Liver (tissue), 8 donors: ENCODE measurements at regions not wholly inside any gene's neighbourhood (a gene's known extent, or its start where the extent isn't known, plus 50 kb on each side); places are given as distances from the start of the nearest gene placed in this dataset.

Experiments used
- DNase-seq: peaks from one replicate; pipeline ENCODE4 v3.0.0-alpha.2; 2017; ENCODE audit warnings: low spot score
- H3K27ac ChIP-seq, 2 donors: one replicate each; pipeline ENCODE4 v1.7.0; 2013; ENCODE audit warnings: inconsistent platforms in 2 of 2, low read length in 2 of 2, control low read depth in 1 of 2, low read depth in 1 of 2, mild to moderate bottlenecking in 1 of 2
- H3K27me3 ChIP-seq, 4 donors: one replicate each; pipeline versions ENCODE4 v1.6.1 to v1.7.0; 2013; ENCODE audit warnings: low read length in 3 of 4, inconsistent platforms in 1 of 4, mild to moderate bottlenecking in 1 of 4, moderate library complexity in 1 of 4; ENCODE audit not compliant: control insufficient read depth in 4 of 4, insufficient read depth in 4 of 4
- H3K36me3 ChIP-seq, 4 donors: one replicate each; pipeline versions ENCODE4 v1.6.1 to v1.7.0; 2013; ENCODE audit warnings: low read length in 3 of 4, mild to moderate bottlenecking in 3 of 4, low read depth in 1 of 4, moderate library complexity in 1 of 4; ENCODE audit not compliant: control insufficient read depth in 4 of 4, insufficient read depth in 3 of 4
- H3K4me1 ChIP-seq, 4 donors: one replicate each; pipeline versions ENCODE4 v1.6.1 to v1.7.0; 2013; ENCODE audit warnings: low read length in 3 of 4, mild to moderate bottlenecking in 3 of 4, moderate library complexity in 1 of 4; ENCODE audit not compliant: control insufficient read depth in 4 of 4, insufficient read depth in 4 of 4
- H3K4me3 ChIP-seq, 3 donors: one replicate each; pipeline versions ENCODE4 v1.6.1 to v1.7.0; 2013; ENCODE audit warnings: low read length in 3 of 3, control low read depth in 1 of 3, low read depth in 1 of 3, mild to moderate bottlenecking in 1 of 3
- H3K9ac ChIP-seq, 2 donors: one replicate each; pipeline ENCODE4 v1.7.0; 2013; ENCODE audit warnings: low read length in 2 of 2, mild to moderate bottlenecking in 2 of 2, moderate library complexity in 2 of 2, control low read depth in 1 of 2, low read depth in 1 of 2
- H3K9me3 ChIP-seq, 4 donors: one replicate each; pipeline versions ENCODE4 v1.6.1 to v1.7.0; 2013; ENCODE audit warnings: low read length in 3 of 4; ENCODE audit not compliant: control insufficient read depth in 4 of 4
- ATF3 ChIP-seq: IDR thresholded peaks from 2 replicates; pipeline ENCODE4 v1.6.1; 2016; ENCODE audit warnings: antibody characterized with exemption
- CTCF ChIP-seq: fragments of 150-350 bp; IDR thresholded peaks from 2 replicates; pipeline ENCODE4 v1.5.1; 2017; ENCODE audit warnings: improper control_type of control experiment, low read depth, low read length; ENCODE audit not compliant: missing input control
- EGR1 ChIP-seq, 2 donors: IDR thresholded peaks; 2 replicates each; pipeline ENCODE4 v1.6.1; 2016 to 2018; ENCODE audit warnings: antibody characterized with exemption in 2 of 2, low read depth in 2 of 2
- FOXA1 ChIP-seq: IDR thresholded peaks from 2 replicates; pipeline ENCODE4 v1.6.1; 2016; ENCODE audit warnings: antibody characterized with exemption
- FOXA2 ChIP-seq: IDR thresholded peaks from 2 replicates; pipeline ENCODE4 v1.6.1; 2016; ENCODE audit warnings: antibody characterized with exemption
- GABPA ChIP-seq, 2 donors: IDR thresholded peaks in 1 of 2; conservative IDR thresholded peaks in 1 of 2; 2 replicates each; pipeline ENCODE4 v1.6.1; 2016; ENCODE audit warnings: antibody characterized with exemption in 2 of 2, mild to moderate bottlenecking in 1 of 2, moderate library complexity in 1 of 2
- HNF4A ChIP-seq, 2 donors: conservative IDR thresholded peaks; 2 replicates each; pipeline ENCODE4 v1.6.1; 2016; ENCODE audit warnings: antibody characterized with exemption in 2 of 2, mild to moderate bottlenecking in 2 of 2
- HNF4G ChIP-seq: IDR thresholded peaks from 2 replicates; pipeline ENCODE4 v1.6.1; 2016; ENCODE audit warnings: antibody characterized with exemption
- JUND ChIP-seq, 2 donors: IDR thresholded peaks; 2 replicates each; pipeline ENCODE4 v1.6.1; 2016; ENCODE audit warnings: antibody characterized with exemption in 2 of 2
- MAX ChIP-seq: IDR thresholded peaks from 2 replicates; pipeline ENCODE4 v1.6.1; 2016; ENCODE audit warnings: antibody characterized with exemption
- NR2F2 ChIP-seq: IDR thresholded peaks from 2 replicates; pipeline ENCODE4 v1.6.1; 2016; ENCODE audit warnings: antibody characterized with exemption
- RAD21 ChIP-seq, 2 donors: IDR thresholded peaks; 2 replicates each; pipeline ENCODE4 v1.6.1; 2016; ENCODE audit warnings: antibody characterized with exemption in 2 of 2, mild to moderate bottlenecking in 2 of 2
- REST ChIP-seq: IDR thresholded peaks from 2 replicates; pipeline ENCODE4 v1.6.1; 2016; ENCODE audit warnings: antibody characterized with exemption, mild to moderate bottlenecking
- RXRA ChIP-seq, 2 donors: IDR thresholded peaks; 2 replicates each; pipeline ENCODE4 v1.6.1; 2017 to 2018; ENCODE audit warnings: antibody characterized with exemption in 2 of 2, mild to moderate bottlenecking in 1 of 2
- SP1 ChIP-seq: IDR thresholded peaks from 2 replicates; pipeline ENCODE4 v1.6.1; 2018; ENCODE audit warnings: antibody characterized with exemption, mild to moderate bottlenecking
- TAF1 ChIP-seq: conservative IDR thresholded peaks from 2 replicates; pipeline ENCODE4 v1.6.1; 2016; ENCODE audit warnings: antibody characterized with exemption, mild to moderate bottlenecking
- YY1 ChIP-seq: IDR thresholded peaks from 2 replicates; pipeline ENCODE4 v1.6.1; 2016; ENCODE audit warnings: antibody characterized with exemption, mild to moderate bottlenecking
- ZBTB33 ChIP-seq: IDR thresholded peaks from 2 replicates; pipeline ENCODE4 v1.6.1; 2016; ENCODE audit warnings: antibody characterized with exemption
- WGBS: extraction: QIAGEN DNeasy Blood & Tissue Kit; methylation state at CpG from one replicate; pipeline ENCODE4 v1.1.7; 2013; 5-methylcytosine and 5-hydroxymethylcytosine counted together
- donor health status: healthy.
- donor health status: healthy.
- donor health status: healthy.
- donor health status: healthy.
- donor health status: healthy.

GRCh38 chr6:134510142-134510541 is 192.2 kb upstream of the SGK1 start:
- Histone ChIP-seq H3K9ac (no peak overlapping the region), H3K9me3 (no peaks in the 10 kb centered on the region), H3K27ac (no peak overlapping the region), H3K27me3 (no peaks in the 10 kb centered on the region), H3K4me3 (no peak overlapping the region), H3K4me1 (no peaks in the 10 kb centered on the region), H3K36me3 (no peaks in the 10 kb centered on the region)
- no peak for TF ChIP-seq EGR1 (IDR thresholded peaks at IDR 0.05; ENCODE audit: low read depth in 2 of 2)
- TF ChIP-seq FOXA1: no peak
- no peak for TF ChIP-seq HNF4G
- no peak for TF ChIP-seq GABPA (IDR thresholded peaks at IDR 0.05 in 1 of 2, conservative IDR thresholded peaks at IDR 0.05 in 1 of 2)
- no peak for TF ChIP-seq ATF3
- TF ChIP-seq ZBTB33: no peak
- TF ChIP-seq JUND (IDR thresholded peaks at IDR 0.05): no peak
- TF ChIP-seq NR2F2: no peak
- no peak for TF ChIP-seq TAF1
- no peak for TF ChIP-seq MAX
- TF ChIP-seq SP1: no peak
- no peak for TF ChIP-seq REST
- no peak for TF ChIP-seq RXRA (IDR thresholded peaks at IDR 0.05)
- no peak for TF ChIP-seq YY1
- TF ChIP-seq RAD21 (IDR thresholded peaks at IDR 0.05): no peak
- no peak for DNase-seq
- 75% methylated on average over 4 of the region's 4 CpGs for WGBS

GRCh38 chr6:134508862-134509498 is 191.1 kb upstream of the SGK1 start:
- WGBS: 93% methylated on average over 7 of the region's 7 CpGs

More at GRCh38 chr6:134508862-134509498, 191.1 kb upstream of the SGK1 start:
- Histone ChIP-seq H3K9me3 (no peaks in the 10 kb centered on the region), H3K4me3 (no peak overlapping the region), H3K9ac (no peak overlapping the region), H3K36me3 (no peaks in the 10 kb centered on the region), H3K4me1 (no peaks in the 10 kb centered on the region), H3K27me3 (no peaks in the 10 kb centered on the region), H3K27ac (no peak overlapping the region)
- no peak for DNase-seq
- no peak for TF ChIP-seq JUND (IDR thresholded peaks at IDR 0.05)
- TF ChIP-seq GABPA (IDR thresholded peaks at IDR 0.05 in 1 of 2, conservative IDR thresholded peaks at IDR 0.05 in 1 of 2): no peak
- no peak for TF ChIP-seq SP1
- no peak for TF ChIP-seq HNF4A (conservative IDR thresholded peaks at IDR 0.05)
- no peak for TF ChIP-seq REST
- TF ChIP-seq CTCF: no peak
- TF ChIP-seq HNF4G: no peak
- no peak for TF ChIP-seq RAD21 (IDR thresholded peaks at IDR 0.05)
- TF ChIP-seq FOXA2: no peak
- TF ChIP-seq YY1: no peak
